H1 (cell line): ENCODE measurements at regions not wholly inside any gene's neighbourhood (a gene's known extent, or its start where the extent isn't known, plus 50 kb on each side); places are given as distances from the start of the nearest gene placed in this dataset.

Experiments
- TF ChIP-seq, protein P1 (sequence below): IDR thresholded peaks from 2 replicates; pipeline ENCODE4 v1.6.1; 2011; ENCODE audit warnings: low read length, improper control_type of control experiment

DNA sequence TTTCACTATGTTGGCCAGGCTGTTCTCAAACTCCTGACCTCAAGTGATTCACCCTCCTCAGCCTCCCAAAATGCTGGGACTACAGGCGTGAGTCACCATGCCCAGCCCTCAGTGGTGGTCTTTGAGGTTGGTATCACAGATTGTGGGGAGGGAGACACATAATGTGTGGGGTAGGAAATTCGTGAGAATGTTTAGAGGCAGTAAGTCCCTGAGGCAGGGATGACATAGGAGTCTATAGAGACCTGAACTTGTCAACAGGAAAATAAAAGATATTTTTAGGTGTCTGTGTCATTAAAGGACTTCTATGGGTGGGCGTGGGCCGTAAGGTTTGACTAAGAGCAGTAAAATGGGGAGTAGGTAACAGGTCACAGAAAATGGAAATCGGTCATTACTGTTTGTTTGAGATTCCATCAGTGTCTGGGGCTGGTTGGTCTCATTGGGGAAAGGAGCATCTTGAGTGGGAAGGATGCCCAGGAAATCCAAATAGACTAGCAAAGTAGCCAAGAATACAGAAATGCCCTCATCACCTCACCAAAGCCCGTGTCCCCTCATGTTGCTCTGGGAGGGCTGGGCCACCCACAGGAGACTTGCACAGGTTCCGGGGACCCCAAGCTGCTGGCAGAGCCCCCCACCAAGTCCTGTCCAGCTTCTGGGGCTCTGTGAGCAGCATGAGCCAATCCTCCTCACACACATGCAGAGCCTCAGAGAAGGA, 63.6 kb upstream of the BCL2L14 start (continued):
- TF ChIP-seq, protein P1, sequence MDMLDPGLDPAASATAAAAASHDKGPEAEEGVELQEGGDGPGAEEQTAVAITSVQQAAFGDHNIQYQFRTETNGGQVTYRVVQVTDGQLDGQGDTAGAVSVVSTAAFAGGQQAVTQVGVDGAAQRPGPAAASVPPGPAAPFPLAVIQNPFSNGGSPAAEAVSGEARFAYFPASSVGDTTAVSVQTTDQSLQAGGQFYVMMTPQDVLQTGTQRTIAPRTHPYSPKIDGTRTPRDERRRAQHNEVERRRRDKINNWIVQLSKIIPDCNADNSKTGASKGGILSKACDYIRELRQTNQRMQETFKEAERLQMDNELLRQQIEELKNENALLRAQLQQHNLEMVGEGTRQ = no peak
